AG09309 (cell line): ENCODE measurements at regions not wholly inside any gene's neighbourhood (a gene's known extent, or its start where the extent isn't known, plus 50 kb on each side); places are given as distances from the start of the nearest gene placed in this dataset.
A peak's percentile ranks its signal among the peaks of the same experiment; 100 is the strongest.

Experiments used
- DNase-seq: peaks from one replicate; pipeline ENCODE4 v3.0.0-alpha.2; 2010; ENCODE audit warnings: low read depth
- H3K4me3 ChIP-seq: 2 replicates; pipeline ENCODE4 v1.5.1; 2011; ENCODE audit warnings: mild to moderate bottlenecking, low read depth, low read length, moderate library complexity; ENCODE audit not compliant: control insufficient read depth
- TF ChIP-seq, protein P1 (sequence below): IDR thresholded peaks from 2 replicates; pipeline ENCODE4 v1.5.1; 2011; ENCODE audit warnings: mild to moderate bottlenecking, low read depth, low read length, inconsistent platforms; ENCODE audit not compliant: insufficient read depth, control insufficient read depth; ENCODE audit errors: missing control alignments

DNA sequence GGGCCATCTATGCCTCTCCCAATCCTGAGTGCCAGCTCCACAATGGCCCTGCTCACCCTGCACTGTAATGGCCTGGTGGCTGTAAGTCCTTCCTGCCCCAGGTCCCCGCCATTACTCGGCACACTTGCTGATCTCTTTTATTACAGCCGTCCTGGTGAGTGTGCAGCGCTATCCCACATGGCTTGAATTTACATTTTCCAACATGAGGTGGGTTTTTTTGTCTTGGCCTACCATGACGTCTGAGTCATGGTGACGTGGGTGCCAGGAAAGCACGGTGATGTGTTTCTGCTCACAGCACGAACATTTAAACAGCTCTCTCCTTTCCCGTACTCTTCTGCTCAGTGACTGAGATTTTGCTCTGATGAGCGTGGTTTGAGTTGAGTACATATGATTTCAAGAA, 55.2 kb upstream of the FOXF1 start:
- no peak overlapping the region for H3K4me3 ChIP-seq
- TF ChIP-seq, protein P1, sequence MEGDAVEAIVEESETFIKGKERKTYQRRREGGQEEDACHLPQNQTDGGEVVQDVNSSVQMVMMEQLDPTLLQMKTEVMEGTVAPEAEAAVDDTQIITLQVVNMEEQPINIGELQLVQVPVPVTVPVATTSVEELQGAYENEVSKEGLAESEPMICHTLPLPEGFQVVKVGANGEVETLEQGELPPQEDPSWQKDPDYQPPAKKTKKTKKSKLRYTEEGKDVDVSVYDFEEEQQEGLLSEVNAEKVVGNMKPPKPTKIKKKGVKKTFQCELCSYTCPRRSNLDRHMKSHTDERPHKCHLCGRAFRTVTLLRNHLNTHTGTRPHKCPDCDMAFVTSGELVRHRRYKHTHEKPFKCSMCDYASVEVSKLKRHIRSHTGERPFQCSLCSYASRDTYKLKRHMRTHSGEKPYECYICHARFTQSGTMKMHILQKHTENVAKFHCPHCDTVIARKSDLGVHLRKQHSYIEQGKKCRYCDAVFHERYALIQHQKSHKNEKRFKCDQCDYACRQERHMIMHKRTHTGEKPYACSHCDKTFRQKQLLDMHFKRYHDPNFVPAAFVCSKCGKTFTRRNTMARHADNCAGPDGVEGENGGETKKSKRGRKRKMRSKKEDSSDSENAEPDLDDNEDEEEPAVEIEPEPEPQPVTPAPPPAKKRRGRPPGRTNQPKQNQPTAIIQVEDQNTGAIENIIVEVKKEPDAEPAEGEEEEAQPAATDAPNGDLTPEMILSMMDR: no peak
- DNase-seq: peak; percentile 91

- TF ChIP-seq, protein P1: no peak
- H3K4me3 ChIP-seq: no peak overlapping the region
- no peak for DNase-seq
Observed at GRCh38 chr16:86455640-86456039, 54.7 kb upstream of the FOXF1 start.

DNA sequence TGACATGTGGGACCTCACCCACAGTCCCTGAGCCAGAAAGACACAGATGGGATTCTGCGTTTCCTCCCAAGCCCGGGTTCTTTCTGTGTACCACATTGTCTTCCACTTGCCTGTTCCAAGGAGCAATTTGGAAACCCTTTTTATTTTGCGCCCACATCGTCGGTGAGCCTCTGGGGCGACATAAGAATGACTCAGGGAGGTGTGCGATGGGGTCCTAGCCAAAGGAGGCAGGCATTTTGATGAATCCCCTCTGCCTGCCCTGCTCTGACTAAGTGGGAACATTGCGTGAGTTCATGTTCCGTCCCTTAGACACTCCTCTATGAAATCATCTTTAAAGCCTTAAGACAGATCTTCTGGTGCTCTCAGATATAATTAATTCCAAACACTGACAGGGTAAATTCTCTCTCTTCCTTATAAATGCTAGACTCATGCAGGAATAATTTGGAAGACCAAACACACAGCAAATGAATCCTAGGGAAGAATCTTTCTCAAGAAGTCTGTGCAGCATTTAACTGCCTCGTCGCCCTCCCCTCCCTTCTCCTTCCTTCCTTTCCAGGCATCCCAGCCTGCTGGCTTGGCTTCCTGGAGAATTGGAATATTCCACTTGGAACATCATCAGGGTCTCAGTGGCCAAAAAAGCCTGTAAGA, 52.7 kb upstream of the FOXF1 start:
- H3K4me3 ChIP-seq: no peak overlapping the region
- TF ChIP-seq, protein P1: no peak
- peak; percentile 92 for DNase-seq

GRCh38 chr16:86458149-86458777, 52.1 kb upstream of the FOXF1 start:
- no peak for DNase-seq
- TF ChIP-seq, protein P1: no peak
- H3K4me3 ChIP-seq: no peak overlapping the region

GRCh38 chr16:86459266-86459665, 51.1 kb upstream of the FOXF1 start:
- DNase-seq: no peak
- TF ChIP-seq, protein P1: no peak
- no peak overlapping the region for H3K4me3 ChIP-seq
